Nephron (organoid): ENCODE measurements at regions not wholly inside any gene's neighbourhood (a gene's known extent, or its start where the extent isn't known, plus 50 kb on each side); places are given as distances from the start of the nearest gene placed in this dataset.
"Not testable (repeated sequence)": the region's sequence is repeated elsewhere in the genome, so short reads cannot be mapped to it uniquely, and the experiment has no call there.

Experiments
- H3K27ac Mint-ChIP-seq, 3 experiments: 2 replicates each; pipeline ENCODE4 v1.8.0; 2020; ENCODE audit warnings: mixed read lengths in 3 of 3, mild to moderate bottlenecking in 2 of 3, moderate library complexity in 1 of 3
- H3K27me3 Mint-ChIP-seq: 2 replicates; pipeline ENCODE4 v1.8.0; 2021; ENCODE audit warnings: low read depth, mild to moderate bottlenecking, moderate library complexity, mixed read lengths
- H3K36me3 Mint-ChIP-seq: 2 replicates; pipeline ENCODE4 v1.8.0; 2020; ENCODE audit warnings: low read depth, mixed read lengths
- H3K4me1 Mint-ChIP-seq: 2 replicates; pipeline ENCODE4 v1.8.0; 2020; ENCODE audit warnings: mixed read lengths
- H3K4me3 Mint-ChIP-seq, 3 experiments: 2 replicates each; pipeline ENCODE4 v1.8.0; 2020; ENCODE audit warnings: mild to moderate bottlenecking in 3 of 3, mixed read lengths in 3 of 3, moderate library complexity in 2 of 3
- H3K9me3 Mint-ChIP-seq: 2 replicates; pipeline ENCODE4 v1.8.0; 2020; ENCODE audit warnings: mixed read lengths
- TF ChIP-seq, protein P1 (sequence below), 3 experiments: fragments of 200-600 bp; sonication (generic); IDR thresholded peaks; one replicate each; pipeline ENCODE4 v1.5.0; 2021; ENCODE audit warnings: antibody characterized with exemption in 3 of 3; ENCODE audit not compliant: unreplicated experiment in 3 of 3

DNA sequence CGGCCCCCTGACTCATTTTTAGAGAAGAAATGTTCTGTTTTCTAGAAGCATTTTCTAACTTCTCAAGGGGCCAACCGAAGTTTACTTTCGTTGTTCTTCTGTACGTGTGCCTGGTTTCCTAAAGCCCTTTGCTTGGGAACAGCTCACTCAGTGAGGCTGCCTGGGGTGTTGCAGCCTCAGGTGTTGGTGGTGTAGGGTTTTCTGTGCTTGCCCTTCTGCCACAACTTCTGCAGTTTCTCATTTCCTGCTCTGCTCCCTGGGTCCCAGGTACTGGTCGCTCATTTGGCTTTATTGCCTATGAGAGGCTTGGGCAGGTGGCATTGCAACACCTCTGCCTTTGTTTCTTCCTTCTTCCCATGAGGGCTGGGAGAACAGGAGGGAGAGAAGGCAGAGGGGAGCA, 278.3 kb downstream of the SOX4 start:
- Mint-ChIP-seq H3K4me1 (peaks cover 58% of the 10 kb centered on the region), H3K27ac (peak overlapping the region; percentile 37 to 79 (median 61)), H3K36me3 (peaks cover 50% of the 10 kb centered on the region), H3K27me3 (no peaks in the 10 kb centered on the region), H3K4me3 (no peak overlapping the region), H3K9me3 (peaks cover 25% of the 10 kb centered on the region)
- TF ChIP-seq, protein P1, sequence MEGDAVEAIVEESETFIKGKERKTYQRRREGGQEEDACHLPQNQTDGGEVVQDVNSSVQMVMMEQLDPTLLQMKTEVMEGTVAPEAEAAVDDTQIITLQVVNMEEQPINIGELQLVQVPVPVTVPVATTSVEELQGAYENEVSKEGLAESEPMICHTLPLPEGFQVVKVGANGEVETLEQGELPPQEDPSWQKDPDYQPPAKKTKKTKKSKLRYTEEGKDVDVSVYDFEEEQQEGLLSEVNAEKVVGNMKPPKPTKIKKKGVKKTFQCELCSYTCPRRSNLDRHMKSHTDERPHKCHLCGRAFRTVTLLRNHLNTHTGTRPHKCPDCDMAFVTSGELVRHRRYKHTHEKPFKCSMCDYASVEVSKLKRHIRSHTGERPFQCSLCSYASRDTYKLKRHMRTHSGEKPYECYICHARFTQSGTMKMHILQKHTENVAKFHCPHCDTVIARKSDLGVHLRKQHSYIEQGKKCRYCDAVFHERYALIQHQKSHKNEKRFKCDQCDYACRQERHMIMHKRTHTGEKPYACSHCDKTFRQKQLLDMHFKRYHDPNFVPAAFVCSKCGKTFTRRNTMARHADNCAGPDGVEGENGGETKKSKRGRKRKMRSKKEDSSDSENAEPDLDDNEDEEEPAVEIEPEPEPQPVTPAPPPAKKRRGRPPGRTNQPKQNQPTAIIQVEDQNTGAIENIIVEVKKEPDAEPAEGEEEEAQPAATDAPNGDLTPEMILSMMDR (IDR thresholded peaks at IDR 0.05; ENCODE audit: unreplicated experiment in 3 of 3), result no peak

DNA sequence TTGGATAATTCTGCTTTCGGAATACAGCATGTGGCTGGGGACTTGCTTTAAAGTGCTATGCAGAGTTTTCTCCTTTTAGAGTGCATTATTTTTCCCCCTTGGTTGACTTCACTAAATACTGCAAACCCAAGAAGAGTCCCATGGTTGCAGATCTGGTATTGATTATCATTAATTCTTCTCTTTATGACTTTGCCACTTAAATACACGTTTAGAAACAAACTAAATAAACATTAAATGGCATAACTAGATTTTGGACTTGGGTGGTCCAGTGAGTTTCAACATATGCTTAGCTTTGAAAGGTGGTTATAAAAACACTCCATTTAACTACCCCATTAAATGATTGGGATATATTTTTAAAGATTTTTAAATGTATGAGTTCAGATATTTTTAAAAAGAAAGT, 279.2 kb downstream of the SOX4 start:
- peaks cover 33% of the 10 kb centered on the region for H3K9me3 Mint-ChIP-seq
- H3K36me3 Mint-ChIP-seq, result peaks cover 59% of the 10 kb centered on the region
- H3K27ac Mint-ChIP-seq, result peak overlapping the region; percentile 37 to 79 (median 61)
- H3K4me3 Mint-ChIP-seq, result no peak overlapping the region
- H3K27me3 Mint-ChIP-seq, result no peaks in the 10 kb centered on the region
- H3K4me1 Mint-ChIP-seq, result peaks cover 60% of the 10 kb centered on the region
- TF ChIP-seq, protein P1 (IDR thresholded peaks at IDR 0.05; ENCODE audit: unreplicated experiment in 3 of 3), result no peak

DNA sequence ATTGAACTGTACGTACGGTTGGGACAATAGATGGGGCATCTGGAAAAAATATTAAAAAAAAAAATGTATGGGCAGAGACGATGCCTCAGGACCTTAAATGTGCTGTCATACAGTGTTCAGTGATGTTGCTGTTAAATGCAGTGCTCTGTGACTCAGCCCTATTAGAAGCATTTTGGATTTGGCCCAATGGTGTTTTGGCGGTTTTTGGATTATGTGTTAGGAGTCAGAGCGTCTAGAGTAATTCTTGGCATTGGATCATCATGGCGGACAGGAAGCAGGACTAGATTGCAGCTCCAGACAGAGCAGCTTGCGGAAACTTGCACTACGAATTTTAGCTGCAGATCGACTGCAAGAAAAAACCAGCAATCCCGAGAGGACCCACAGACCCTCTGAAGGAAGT, 280.0 kb downstream of the SOX4 start:
- H3K4me3 Mint-ChIP-seq, result no peak overlapping the region
- H3K36me3 Mint-ChIP-seq, result peaks cover 58% of the 10 kb centered on the region
- TF ChIP-seq, protein P1 (IDR thresholded peaks at IDR 0.05; ENCODE audit: unreplicated experiment in 3 of 3), result no peak
- H3K27ac Mint-ChIP-seq, result peak overlapping the region in 2 of 3 experiments; percentile 7 to 72
- peaks cover 37% of the 10 kb centered on the region for H3K9me3 Mint-ChIP-seq
- peaks cover 52% of the 10 kb centered on the region for H3K4me1 Mint-ChIP-seq
- H3K27me3 Mint-ChIP-seq, result no peaks in the 10 kb centered on the region

DNA sequence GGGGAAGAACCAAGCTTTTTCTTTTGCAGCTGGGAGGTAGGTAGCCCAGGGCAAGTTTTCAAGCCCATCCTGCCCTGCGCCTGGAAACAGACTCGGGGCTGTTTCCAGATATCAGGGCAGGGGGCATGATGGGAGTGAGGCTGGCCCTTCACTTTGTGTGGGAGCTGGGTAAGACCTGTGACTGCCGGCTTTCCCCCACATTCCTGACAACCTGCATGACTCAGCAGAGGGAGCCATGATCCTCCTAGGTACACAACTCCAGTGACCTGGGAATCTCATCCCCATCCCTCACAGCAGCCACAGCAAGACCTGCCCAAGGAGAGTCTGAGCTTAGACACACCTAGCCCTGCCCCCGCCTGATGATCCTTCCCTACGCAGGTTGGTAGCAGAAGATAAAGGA, 280.8 kb downstream of the SOX4 start:
- H3K4me1 Mint-ChIP-seq, result peaks cover 46% of the 10 kb centered on the region
- TF ChIP-seq, protein P1 (IDR thresholded peaks at IDR 0.05; ENCODE audit: unreplicated experiment in 3 of 3), result no peak
- no peak overlapping the region for H3K4me3 Mint-ChIP-seq
- peak overlapping the region in 2 of 3 experiments; percentile 14 to 82 for H3K27ac Mint-ChIP-seq
- peaks cover 42% of the 10 kb centered on the region for H3K9me3 Mint-ChIP-seq
- H3K27me3 Mint-ChIP-seq, result no peaks in the 10 kb centered on the region
- peaks cover 64% of the 10 kb centered on the region for H3K36me3 Mint-ChIP-seq

DNA sequence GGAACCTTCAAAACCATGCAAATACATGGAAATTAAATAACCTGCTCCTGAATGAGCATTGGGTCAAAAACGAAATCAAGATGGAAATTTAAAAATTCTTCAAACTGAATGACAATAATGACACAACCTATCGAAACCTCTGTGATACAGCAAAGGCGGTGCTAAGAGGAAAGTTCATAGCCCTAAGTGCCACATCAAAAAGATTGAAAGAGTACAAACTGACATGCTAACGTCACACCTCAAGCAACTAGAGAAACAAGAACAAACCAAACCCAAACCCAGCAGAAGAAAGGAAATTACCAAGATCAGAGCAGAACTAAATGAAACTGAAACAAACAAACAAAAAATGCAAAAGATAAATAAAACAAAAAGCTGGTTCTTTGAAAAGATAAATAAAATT, 283.5 kb downstream of the SOX4 start:
- peak overlapping the region in 2 of 3 experiments; percentile 68 to 82 for H3K27ac Mint-ChIP-seq

DNA sequence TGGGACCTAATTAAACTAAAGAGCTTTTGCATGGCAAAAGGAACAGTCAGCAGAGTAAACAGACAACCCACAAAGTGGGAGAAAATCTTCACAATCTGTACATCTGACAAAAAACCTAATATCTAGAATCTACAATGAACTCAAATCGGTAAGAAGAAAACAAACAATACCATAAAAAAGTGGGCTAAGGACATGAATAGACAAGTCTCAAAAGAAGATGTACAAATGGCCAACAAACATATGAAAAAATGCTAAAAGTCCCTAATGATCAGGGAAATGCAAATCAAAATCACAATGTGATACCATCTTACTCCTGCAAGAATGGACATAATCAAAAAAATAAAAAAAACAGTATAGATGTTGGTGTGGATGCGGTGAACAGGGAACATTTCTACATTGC, 286.7 kb downstream of the SOX4 start:
- H3K36me3 Mint-ChIP-seq, result peaks cover 69% of the 10 kb centered on the region
- H3K4me3 Mint-ChIP-seq, H3K27me3 Mint-ChIP-seq: not testable (repeated sequence)
- peak overlapping the region; percentile 22 to 73 (median 37) for H3K27ac Mint-ChIP-seq
- H3K4me1 Mint-ChIP-seq, result peaks cover 23% of the 10 kb centered on the region
- peaks cover 46% of the 10 kb centered on the region for H3K9me3 Mint-ChIP-seq

More for the DNA sequence above, 283.5 kb downstream of the SOX4 start:
- Mint-ChIP-seq H3K36me3 (peaks cover 86% of the 10 kb centered on the region), H3K9me3 (peaks cover 58% of the 10 kb centered on the region), H3K4me1 (peaks cover 38% of the 10 kb centered on the region)
- not testable (repeated sequence) for H3K4me3 Mint-ChIP-seq, H3K27me3 Mint-ChIP-seq

DNA sequence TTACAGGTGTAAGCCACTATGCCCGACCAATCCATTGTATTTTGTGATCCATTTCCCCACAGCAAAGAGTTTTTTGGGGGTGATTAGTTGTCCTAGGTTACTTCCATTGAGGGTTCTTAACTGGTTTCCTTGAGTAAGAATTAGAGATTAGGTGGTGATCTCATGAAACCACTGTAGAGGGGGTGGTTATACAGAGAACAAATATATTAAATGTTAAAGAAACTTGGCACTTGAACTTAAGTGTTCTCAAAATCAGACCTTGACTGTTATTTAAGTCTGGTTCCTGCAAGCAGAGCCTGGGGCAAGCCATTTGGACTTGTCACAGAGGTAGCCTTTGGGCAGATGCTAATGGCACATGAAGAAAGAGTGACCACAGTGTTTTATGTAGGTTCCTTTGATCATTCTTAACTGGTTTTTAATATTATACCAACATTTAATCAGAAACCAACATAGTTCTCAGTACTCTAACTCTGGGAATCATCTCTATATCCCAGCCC, 288.5 kb downstream of the SOX4 start:
- peak overlapping the region in 2 of 3 experiments; percentile 8 to 11 for H3K27ac Mint-ChIP-seq
- TF ChIP-seq, protein P1 (IDR thresholded peaks at IDR 0.05; ENCODE audit: unreplicated experiment in 3 of 3), result no peak
- H3K36me3 Mint-ChIP-seq, result peaks cover 52% of the 10 kb centered on the region
- H3K4me3 Mint-ChIP-seq, result no peak overlapping the region
- peaks cover 31% of the 10 kb centered on the region for H3K9me3 Mint-ChIP-seq
- H3K4me1 Mint-ChIP-seq, result peaks cover 6% of the 10 kb centered on the region
- H3K27me3 Mint-ChIP-seq, result no peaks in the 10 kb centered on the region
